PC-3 (cell line): ENCODE measurements at regions not wholly inside any gene's neighbourhood (a gene's known extent, or its start where the extent isn't known, plus 50 kb on each side); places are given as distances from the start of the nearest gene placed in this dataset.

Experiments
- ATAC-seq: fragments of 200-7000 bp; cut with Tn5 transposase; 2 replicates; pipeline ENCODE4 v1.9.1; 2020; ENCODE audit warnings: mild to moderate bottlenecking, moderate library complexity
- BruUV-seq: library from RNA; stranded (reverse); fragments of 400-500 nt; replicated peaks from 2 replicates; lab custom pipeline; 2021; lab: Mats Ljungman, UMichigan
- CTCF ChIA-PET: fragments of 300-600 bp; sonication (Branson Sonifier 250); formaldehyde crosslinking; loops from one replicate; lab custom pipeline; 2022; ENCODE audit warnings: antibody characterized with exemption; lab: Charles Lee
- POLR2A ChIA-PET: fragments of 300-600 bp; sonication (Branson Sonifier 250); formaldehyde crosslinking; loops from one replicate; lab custom pipeline; 2022; ENCODE audit warnings: antibody characterized with exemption; ENCODE audit not compliant: unreplicated experiment; lab: Charles Lee
- DNase-seq: peaks from one replicate; pipeline ENCODE4 v3.0.0-alpha.2; 2015
- H2AFZ ChIP-seq: fragments of 300-600 bp; sonication (generic); 2 replicates; pipeline ENCODE4 v1.6.0; 2016; ENCODE audit warnings: antibody characterized with exemption, low read length
- H3F3A ChIP-seq: fragments of 300-600 bp; sonication (generic); one replicate; pipeline ENCODE4 v1.6.0; 2017; ENCODE audit warnings: antibody characterized with exemption, low read length, control low read depth, mild to moderate bottlenecking; ENCODE audit not compliant: unreplicated experiment
- H3K27ac ChIP-seq: fragments of 300-600 bp; sonication (generic); 2 replicates; pipeline ENCODE4 v1.5.1; 2016; ENCODE audit warnings: mild to moderate bottlenecking, low read length
- H3K27me3 ChIP-seq: fragments of 300-600 bp; sonication (generic); 2 replicates; pipeline ENCODE4 v1.6.1; 2016; ENCODE audit warnings: low read length, mixed read lengths
- H3K36me3 ChIP-seq: fragments of 300-600 bp; sonication (generic); 2 replicates; pipeline ENCODE4 v1.6.1; 2016; ENCODE audit warnings: low read depth, mixed run types, low read length, mixed read lengths
- H3K4me1 ChIP-seq: fragments of 300-600 bp; sonication (generic); 2 replicates; pipeline ENCODE4 v1.5.1; 2016; ENCODE audit warnings: low read length; ENCODE audit not compliant: insufficient read depth
- H3K4me2 ChIP-seq: fragments of 300-600 bp; sonication (generic); 2 replicates; pipeline ENCODE4 v1.6.0; 2016; ENCODE audit warnings: low read length
- H3K4me3 ChIP-seq: fragments of 300-600 bp; sonication (generic); 2 replicates; pipeline ENCODE4 v1.5.1; 2016; ENCODE audit warnings: mild to moderate bottlenecking, low read length, mixed read lengths
- H3K79me2 ChIP-seq: fragments of 300-600 bp; sonication (generic); 2 replicates; pipeline ENCODE4 v1.6.1; 2017; ENCODE audit warnings: low read length, mixed read lengths
- H3K9ac ChIP-seq: fragments of 300-600 bp; sonication (generic); 2 replicates; pipeline ENCODE4 v1.6.0; 2016; ENCODE audit warnings: mild to moderate bottlenecking, low read length
- H3K9me2 ChIP-seq: fragments of 300-600 bp; sonication (generic); replicated peaks from 2 replicates; pipeline ENCODE4 v1.6.1; 2016; ENCODE audit warnings: mixed run types, low read length, mixed read lengths
- H3K9me3 ChIP-seq: fragments of 300-600 bp; sonication (generic); 2 replicates; pipeline ENCODE4 v1.6.1; 2016; ENCODE audit warnings: low read length, mixed read lengths
- H4K20me1 ChIP-seq: fragments of 300-600 bp; sonication (generic); 2 replicates; pipeline ENCODE4 v1.6.1; 2016; ENCODE audit warnings: low read length, mixed read lengths
- CTCF ChIP-seq: fragments of 300-600 bp; sonication (generic); conservative IDR thresholded peaks from 2 replicates; pipeline ENCODE4 v1.5.1; 2017; ENCODE audit warnings: antibody characterized with exemption, low read depth, mild to moderate bottlenecking, low read length
- EZH2 ChIP-seq: fragments of 300-600 bp; sonication (generic); IDR thresholded peaks from one replicate; pipeline ENCODE4 v1.6.1; 2017; ENCODE audit warnings: antibody characterized with exemption, mild to moderate bottlenecking, low read length; ENCODE audit not compliant: unreplicated experiment
- EZH2phosphoT487 ChIP-seq: fragments of 300-600 bp; sonication (generic); IDR thresholded peaks from 2 replicates; pipeline ENCODE4 v1.6.1; 2018; ENCODE audit warnings: mild to moderate bottlenecking, antibody characterized with exemption, low read length, borderline replicate concordance
- intact Hi-C: fragments of 100-400 bp; cut with micrococcal nuclease; formaldehyde crosslinking; loops from 2 replicates; pipeline ENCODE4 v1.9.0; 2023

GRCh38 chr6:50975216-50975615 lies 156.5 kb downstream of the TFAP2B start:
- ChIA-PET POLR2A (no interaction called here), CTCF (no interaction called here)
- no peak for TF ChIP-seq EZH2phosphoT487
- TF ChIP-seq CTCF = no peak
- no peak for TF ChIP-seq EZH2
- no peaks in the 10 kb centered on the region for H3K79me2 ChIP-seq
- no peak overlapping the region for H3K27ac ChIP-seq
- no peaks in the 10 kb centered on the region for H3K9me3 ChIP-seq
- H3K4me1 ChIP-seq = peaks cover 12% of the 10 kb centered on the region
- H3K4me3 ChIP-seq = no peak overlapping the region
- BruUV-seq = no TSS peak
- intact Hi-C loops = no loop called here
- no peaks in the 10 kb centered on the region for H3K27me3 ChIP-seq
- no peaks in the 10 kb centered on the region for H3K9me2 ChIP-seq
- no peak overlapping the region for H3K9ac ChIP-seq
- H4K20me1 ChIP-seq = no peaks in the 10 kb centered on the region
- ATAC-seq (no peak; the same call in 1 of the 2 replicates), DNase-seq (peak; percentile 59)
- no peaks in the 10 kb centered on the region for H3K36me3 ChIP-seq
- no peak overlapping the region for H2AFZ ChIP-seq
- H3F3A ChIP-seq = no peaks in the 10 kb centered on the region
- H3K4me2 ChIP-seq = no peak overlapping the region

GRCh38 chr6:50976907-50977306 lies 158.2 kb downstream of the TFAP2B start:
- no TSS peak for BruUV-seq
- ChIA-PET POLR2A (no interaction called here), CTCF (no interaction called here)
- no peaks in the 10 kb centered on the region for H4K20me1 ChIP-seq
- TF ChIP-seq EZH2phosphoT487 (no peak), CTCF (no peak), EZH2 (no peak)
- no peak for DNase-seq
- no peaks in the 10 kb centered on the region for H3K9me3 ChIP-seq
- no peaks in the 10 kb centered on the region for H3K79me2 ChIP-seq
- no peaks in the 10 kb centered on the region for H3K9me2 ChIP-seq
- peaks cover 12% of the 10 kb centered on the region for H3K4me1 ChIP-seq
- H3K27ac ChIP-seq = no peak overlapping the region
- no peaks in the 10 kb centered on the region for H3F3A ChIP-seq
- H3K4me2 ChIP-seq = no peak overlapping the region
- ATAC-seq = no peak
- H2AFZ ChIP-seq = no peak overlapping the region
- H3K4me3 ChIP-seq = no peak overlapping the region
- no peaks in the 10 kb centered on the region for H3K27me3 ChIP-seq
- H3K9ac ChIP-seq = no peak overlapping the region
- intact Hi-C loops = no loop called here
- H3K36me3 ChIP-seq = no peaks in the 10 kb centered on the region

GRCh38 chr6:50977796-50978195 lies 159.1 kb downstream of the TFAP2B start:
- no peak for ATAC-seq
- TF ChIP-seq EZH2phosphoT487 (no peak), CTCF (no peak), EZH2 (no peak)
- Histone ChIP-seq H2AFZ (no peak overlapping the region), H3K27ac (no peak overlapping the region), H3K27me3 (no peaks in the 10 kb centered on the region), H3K9me3 (no peaks in the 10 kb centered on the region), H4K20me1 (no peaks in the 10 kb centered on the region), H3K9me2 (no peaks in the 10 kb centered on the region), H3K36me3 (no peaks in the 10 kb centered on the region), H3K79me2 (no peaks in the 10 kb centered on the region), H3F3A (no peaks in the 10 kb centered on the region), H3K9ac (no peak overlapping the region), H3K4me3 (no peak overlapping the region), H3K4me1 (peaks cover 12% of the 10 kb centered on the region), H3K4me2 (no peak overlapping the region)
- POLR2A ChIA-PET = no interaction called here
- intact Hi-C loops = no loop called here
- CTCF ChIA-PET = no interaction called here
- no peak for DNase-seq
- no TSS peak for BruUV-seq
